ENCODE measurements at regions not wholly inside any gene's neighbourhood (a gene's known extent, or its start where the extent isn't known, plus 50 kb on each side); places are given as distances from the start of the nearest gene placed in this dataset.
A peak's percentile ranks its signal among the peaks of the same experiment; 100 is the strongest.
"Not testable (repeated sequence)": the region's sequence is repeated elsewhere in the genome, so short reads cannot be mapped to it uniquely, and the experiment has no call there.

DNA sequence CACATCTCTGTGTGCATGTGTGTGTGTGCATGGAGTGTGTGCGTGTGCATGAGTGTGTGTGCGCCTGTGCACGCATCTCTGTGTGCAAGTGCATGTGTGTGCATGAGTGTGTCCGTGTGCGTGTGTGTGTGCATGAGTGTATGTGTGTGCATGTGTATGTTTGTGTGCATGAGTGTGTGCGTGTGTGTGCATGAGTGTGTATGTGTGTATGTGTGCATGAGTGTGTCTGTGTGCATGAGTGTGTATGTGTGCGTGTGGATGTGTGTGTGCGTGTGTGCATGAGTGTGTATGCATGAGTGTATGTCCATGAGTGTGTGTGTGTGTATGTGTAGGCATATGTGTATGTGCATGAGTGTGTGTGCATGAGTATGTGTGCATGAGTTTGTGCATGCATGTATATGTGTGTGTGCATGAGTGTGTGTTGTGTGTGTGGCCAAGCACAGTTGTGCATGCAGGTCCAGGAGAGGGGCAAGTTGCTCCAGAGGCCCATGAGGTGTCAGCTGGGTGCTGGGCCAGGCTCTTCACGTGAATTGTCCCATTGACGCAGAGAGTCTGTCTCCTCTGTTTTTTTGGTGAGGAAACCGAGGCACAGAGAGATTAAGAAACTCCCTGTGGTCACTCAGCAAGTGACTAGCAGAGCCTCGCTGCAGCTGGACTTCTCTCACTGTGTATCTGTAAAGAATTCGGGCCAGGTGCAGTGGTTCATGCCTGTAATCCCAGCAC lies 75.5 kb downstream of the ASB1 start:
- DNase-seq: no peak

DNA sequence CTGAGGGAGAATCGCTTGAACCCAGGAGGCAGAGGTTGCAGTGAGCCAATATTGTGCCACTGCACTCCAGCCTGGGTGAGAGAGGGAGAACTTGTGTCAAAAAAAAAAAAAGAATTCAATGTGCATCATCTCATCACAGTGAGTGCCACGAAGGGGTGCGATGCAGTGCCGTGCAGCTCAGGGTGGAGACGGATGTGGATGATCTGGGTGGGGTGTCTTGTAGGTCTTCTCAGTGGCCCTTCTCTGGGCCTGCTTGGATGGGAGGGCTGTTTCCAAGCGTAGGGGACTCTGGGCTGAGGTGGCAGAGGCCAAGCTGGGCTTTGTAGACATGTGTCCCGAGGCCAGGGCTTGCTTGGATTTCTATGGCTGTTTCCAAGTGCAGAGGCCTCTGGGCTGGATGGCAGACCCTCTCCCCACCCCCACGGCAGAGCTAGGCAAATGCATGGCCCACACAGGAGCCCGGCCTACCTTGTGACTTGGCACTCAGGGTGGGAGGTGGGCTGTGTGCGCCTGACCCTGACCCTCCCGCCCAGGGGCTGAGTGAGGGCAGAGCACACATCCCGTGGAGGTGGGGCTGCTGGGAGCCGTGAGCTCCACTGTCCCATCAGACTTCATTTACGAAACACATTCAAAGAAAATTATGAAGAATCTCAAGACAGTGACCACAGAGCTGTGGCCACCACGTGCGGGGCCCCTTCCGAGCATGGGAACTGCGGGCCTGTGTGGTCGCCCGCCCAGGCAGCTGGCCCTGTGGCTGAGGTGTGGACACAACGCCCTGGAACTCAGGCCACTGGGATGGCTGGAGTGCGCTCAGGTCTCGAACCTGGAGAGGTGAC lies 76.4 kb downstream of the ASB1 start:
- DNase-seq: no peak

DNA sequence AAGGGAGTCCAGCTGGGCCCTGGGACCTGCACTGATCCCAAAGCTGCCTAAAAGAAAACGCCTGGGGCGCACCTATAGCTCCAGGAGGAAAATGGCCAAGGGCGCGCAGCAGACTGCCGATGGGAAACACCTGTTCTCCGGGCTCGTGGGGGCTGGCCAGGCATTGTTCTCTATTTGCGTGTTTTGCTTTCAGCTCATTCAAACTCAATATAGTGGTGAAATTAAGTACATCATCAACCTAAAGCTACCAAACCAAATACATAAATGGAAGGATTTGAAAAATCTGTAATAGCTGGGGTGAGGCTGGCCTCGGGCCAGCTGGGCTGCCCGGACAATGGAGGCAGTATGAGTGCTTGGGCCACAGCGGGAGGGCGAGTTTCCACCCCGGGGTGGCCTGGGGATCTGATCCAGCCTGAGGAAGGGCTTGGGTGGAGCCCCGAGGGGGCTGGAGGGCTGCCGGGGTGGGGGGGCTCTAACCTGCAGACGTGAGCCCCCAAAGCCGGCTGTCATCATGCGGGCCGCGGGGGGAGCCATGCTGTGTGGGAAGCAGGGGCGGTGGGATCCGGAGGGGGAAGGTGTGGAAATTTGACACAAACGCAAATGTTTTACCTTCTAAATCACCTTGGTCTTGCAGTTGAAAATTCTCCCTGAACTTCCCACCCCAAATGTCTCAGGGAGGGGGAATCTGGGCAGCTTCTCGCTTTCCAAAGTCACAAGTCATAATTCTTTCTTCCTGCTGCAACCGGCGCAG lies 77.6 kb downstream of the ASB1 start:
- peak in 1 of 56 donors; percentile 16 for DNase-seq

DNA sequence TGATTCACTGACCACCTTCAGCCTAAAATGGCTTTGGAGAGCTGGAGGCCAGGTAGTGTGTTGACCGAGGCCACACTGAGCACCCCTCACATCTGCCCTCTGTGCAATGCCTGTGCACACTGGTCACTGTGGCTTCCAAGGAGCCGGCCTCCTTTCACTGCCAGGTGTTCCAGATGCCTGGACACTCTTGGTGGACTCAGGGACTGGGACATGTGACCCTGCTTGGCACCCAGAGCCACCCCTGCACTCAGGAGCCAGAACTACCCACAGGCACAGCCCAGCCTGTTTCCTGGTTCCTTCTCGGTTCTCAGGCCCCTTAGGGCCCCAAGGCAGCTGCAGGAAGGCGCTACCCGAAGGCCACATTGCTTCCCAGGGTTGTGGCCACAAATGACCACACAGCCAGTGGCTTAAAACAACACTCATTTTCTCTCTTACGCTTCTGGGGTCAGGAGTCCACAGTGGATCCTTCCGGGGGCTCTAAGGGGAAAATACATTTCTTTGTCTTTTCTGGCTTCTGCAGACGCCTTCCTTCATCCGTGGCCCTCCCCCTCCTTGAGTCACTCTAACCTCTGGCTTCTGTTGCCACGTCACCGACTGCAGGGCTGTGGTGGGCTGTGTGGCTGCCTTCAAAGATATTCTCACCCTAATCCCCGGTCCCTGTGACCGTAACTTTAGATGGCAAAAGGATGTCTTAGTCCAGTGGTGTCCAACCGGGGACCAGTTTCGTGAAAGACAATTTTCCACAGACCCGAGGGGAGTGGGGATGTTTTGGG lies 78.6 kb downstream of the ASB1 start:
- no peak for DNase-seq

DNA sequence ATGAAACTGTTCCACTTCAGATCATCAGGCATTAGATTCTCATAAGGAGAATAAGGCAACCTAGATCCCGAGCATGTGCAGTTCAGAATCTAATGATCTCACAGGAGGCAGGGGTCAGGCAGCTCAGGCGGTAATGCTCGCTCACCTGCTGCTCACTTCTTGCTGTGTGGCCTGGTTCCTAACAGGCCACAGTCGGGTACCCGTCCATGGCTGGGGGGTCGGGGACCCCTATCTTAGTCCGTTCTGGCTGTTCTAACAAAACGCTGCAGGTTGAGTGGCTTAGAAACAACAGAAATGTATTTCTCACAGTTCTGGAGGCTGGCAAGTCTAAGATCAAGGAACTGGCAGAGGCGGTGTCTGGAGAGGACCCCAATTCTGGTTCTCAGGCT lies 79.2 kb downstream of the ASB1 start:
- no peak for DNase-seq

DNA sequence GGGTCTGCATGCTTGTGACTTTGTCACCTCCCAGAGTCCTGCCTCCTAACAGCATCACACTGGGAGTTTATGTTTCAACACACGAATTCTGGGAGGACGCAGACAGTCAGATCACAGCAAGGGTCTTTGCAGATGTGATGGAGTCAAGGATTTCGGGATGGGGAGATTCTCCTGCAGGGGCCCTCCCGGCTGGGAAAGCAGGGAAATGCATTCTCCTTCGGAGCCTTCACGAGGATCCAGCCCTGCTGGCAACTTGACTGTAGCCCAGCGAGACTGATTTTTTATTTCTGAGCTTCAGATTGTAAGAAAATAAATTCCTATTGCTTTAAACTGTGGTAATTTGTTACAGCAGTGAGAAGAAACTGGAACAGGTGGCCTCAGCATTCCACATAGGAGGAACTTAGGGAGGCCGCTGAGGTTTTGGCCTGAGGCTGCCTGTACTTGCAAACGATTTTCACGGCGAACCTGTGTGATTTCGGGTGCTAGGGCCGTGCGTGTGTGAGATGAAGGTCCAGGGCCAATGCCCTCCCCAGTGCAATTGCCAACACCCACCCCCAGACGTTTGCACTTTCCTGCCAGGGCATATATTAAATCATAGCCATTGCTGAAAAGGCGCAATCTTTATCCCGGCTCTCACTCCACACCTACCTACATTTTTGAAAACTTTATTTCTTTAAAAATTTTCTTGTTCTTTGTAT lies 79.8 kb downstream of the ASB1 start:
- DNase-seq: no peak

DNA sequence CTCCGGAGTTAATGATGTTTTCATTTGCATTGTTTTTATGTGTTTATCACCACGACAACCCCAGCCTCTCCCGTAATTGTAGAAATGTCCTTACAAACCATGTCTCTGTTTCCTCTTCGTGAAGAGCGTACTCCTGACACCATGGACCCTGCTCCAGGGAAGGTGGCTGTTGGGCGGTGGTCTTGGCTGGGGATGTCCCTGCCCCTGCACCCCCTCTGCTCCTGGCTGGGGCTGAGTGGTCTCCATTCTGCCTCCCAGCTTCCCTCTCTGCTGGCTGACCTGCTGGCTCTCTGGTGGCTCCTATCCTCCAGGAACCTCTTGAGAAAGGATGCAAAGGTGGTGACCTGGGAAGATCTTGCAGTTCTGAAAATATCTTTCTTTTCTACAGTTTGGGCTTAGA lies 81.1 kb downstream of the ASB1 start:
- DNase-seq: no peak

DNA sequence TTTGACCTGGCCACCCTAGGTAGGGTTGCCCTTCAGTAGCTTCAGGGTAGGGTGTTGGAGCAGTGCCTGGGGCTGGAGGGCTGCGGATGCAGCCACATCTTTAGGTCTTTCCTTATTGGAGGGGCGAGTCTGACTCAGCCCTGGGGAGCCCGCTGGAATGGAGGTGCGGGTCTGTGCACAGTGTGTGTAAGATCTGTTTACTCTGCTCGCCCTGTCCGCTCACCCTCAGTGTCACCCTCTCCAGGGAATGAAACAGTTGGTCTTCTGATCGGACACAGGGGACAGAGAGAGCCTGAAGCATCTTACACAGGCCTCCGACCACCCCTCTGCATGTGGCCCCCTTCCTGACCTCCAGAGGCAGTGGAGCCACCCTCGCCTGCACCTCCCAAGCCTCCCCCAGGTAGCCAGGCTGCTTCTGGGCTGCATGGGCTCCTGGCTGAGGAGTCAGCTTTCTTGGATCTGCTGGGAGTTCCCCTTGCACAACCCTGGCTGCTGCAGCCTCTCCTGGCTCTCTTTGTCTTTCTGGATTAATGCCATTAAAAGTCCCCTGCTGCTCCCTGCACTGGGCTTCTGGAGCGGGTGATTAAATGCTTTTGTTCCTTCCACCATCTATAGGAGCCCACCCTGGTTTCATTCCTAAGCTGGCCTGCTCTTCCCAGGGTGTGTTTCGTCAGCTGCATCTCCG lies 82.6 kb downstream of the ASB1 start:
- DNase-seq: no peak

DNA sequence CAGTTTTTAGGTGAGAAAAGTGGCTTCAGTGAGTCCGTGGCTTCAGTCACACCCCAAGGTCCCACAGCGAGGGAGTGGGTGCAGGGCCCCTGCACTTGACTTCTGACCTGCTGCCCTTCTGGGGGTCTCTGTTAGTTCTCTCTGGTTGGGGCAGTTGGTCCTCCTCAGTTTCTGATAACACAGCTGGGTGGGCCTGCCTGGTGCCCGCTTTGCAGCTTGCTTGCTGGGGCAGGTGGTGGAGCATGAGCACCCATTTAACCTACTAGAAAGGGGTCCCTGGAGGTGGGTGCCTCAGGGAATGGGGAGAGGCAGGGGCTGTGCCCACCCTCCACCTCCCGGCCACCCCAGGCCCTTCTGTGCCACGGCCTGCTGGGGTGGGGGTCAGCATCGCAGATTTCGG lies 83.2 kb downstream of the ASB1 start:
- DNase-seq: no peak

DNA sequence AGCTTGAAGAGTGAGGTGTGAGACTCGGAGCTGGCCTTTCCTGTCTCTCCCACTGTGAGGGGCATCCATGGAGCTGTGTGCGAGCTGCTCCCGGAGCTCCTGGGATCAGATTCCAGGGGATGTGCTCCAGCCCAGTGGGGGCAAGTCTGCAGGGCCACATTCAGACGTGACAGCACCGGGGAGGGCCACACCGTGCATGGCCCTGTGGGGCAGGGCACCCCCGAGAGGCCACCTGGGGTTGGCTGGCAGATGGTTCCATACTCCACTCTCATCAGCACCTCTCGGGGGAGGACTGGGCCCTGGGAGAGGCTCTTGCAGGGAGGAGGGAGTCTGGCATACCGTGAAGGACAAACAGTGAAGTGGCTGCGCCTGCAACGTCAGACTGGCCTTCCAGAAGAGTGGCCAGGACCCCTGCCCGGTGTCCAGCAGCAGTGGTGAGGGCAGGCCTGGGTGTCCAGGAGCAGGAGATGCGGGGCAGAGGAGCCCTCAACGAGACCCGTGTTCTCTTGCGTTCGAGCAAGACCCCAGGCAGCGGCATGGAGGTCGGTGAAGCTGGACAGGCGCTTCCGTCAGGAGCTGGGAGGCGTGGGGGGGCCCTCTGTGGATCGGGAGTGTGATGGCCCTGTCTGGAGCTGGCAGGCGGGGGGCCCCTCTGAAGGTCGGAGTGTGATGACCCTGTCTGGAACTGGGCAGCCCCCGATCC lies 84.3 kb downstream of the ASB1 start:
- DNase-seq: no peak

DNA sequence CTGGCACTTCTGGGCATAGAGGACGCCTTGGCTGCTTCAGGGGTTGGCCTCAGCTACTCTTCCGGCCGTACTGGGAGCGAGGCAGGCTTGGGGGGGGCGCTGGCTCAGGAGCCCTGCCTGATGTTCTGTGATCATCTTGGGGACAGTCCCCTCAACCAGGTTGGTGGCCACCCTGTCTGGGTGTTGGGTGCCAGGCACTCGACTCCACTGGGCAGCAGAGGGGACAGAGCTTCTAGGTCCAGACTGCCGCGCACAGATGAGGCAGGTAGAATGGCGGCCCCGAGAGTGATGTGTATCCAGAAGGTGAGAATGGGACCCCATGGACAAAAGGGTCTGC lies 84.9 kb downstream of the ASB1 start:
- no peak for DNase-seq

DNA sequence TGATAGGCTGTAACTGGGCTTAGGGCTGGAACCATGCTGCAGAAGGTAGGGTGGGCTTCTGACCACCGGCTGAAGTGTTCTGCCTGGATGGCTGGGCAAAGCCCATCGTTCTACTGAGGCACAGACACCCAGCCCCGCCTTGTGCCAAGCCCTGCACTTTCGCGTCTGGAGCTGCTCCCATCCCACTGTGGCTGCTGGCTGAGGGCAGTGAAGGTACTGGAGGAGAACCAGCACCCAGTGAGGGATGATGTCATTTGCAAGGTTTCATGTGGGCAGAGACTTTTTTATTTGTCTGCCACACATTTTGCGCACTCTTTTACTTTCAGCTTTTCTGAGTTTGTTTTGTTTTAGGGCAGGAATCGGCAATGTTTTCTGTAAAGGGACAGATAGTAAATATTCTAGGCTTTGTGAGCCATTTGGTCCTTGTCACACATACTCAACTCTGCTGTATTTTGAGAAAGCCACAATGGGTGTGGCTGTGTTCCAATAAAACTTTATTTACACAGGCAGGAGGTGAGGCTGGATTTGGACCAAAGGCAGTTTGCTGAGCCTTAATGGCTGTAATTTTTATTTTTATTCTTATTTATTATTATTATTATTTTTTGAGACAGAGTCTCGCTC lies 85.6 kb downstream of the ASB1 start:
- DNase-seq: no peak

DNA sequence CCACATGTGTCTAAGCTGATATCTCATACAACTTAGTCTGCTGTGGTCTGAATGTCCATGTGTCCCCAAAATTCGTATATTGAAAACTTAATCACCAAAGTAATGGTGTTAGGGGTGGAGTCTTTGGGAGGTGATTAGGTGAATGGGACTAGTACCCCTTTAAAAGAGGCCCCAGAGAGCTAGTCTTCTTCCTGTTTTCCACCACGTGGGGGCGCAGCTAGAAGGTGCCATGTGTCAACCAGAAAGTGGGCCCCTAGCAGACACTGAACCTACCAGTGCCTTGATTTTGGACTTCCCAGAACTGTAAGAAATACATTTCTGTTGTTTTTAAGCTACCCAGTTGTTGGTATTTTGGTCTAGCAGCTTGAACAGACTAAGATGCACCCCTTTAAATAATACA lies 86.6 kb downstream of the ASB1 start:
- DNase-seq: no peak

DNA sequence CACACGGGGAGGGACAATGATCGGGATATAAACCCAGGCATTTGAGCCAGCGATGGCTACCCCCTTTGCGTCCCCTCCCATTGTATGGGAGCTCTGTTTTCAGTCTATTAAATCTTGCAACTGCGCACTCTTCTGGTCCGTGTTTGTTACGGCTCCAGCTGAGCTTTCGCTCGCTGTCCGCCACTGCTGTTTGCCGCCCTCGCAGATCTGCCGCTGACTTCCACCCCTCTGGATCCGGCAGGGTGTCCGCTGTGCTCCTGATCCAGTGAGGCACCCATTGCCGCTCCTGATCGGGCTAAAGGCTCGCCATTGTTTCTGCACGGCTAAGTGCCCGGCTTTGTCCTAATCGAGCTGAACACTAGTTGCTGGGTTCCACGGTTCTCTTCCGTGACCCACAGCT lies 87.3 kb downstream of the ASB1 start:
- DNase-seq: not testable (repeated sequence)

DNA sequence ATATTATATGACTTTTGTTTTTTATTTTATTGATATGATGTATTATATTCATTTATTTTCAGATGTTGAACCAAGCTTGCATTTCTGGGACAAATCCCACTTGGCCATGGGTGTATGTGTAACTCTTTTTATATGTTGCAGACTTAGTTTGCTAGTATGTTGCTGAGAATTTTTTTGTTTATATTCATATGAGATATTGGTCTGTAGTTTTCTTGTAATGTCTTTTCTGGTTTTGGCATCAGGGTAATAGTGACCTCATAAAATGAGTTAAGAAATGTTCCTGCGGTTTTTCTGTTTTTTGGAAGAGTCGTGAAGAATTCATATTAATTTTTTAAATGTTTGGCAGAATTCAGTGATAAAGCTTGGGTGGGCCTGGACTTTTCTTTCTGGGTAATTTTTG lies 88.7 kb downstream of the ASB1 start:
- DNase-seq: no peak

DNA sequence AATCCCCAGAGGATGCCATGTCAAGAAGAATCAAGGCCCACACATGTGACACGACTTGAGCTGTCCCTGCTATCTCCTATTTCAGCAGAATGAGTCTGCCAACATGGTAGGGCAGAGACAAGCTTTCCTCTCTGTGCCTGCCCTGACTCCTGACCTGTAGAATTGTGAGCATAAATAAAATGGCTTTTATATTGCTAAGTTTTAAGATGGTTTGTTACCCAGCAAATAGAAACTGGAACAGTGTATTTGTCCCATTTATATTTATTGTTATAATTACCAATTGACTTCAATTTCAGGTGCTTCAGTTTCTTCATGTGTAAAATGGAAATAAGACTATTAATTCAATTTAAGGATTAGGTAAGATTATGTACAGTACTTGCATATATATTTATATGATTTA lies 90.5 kb downstream of the ASB1 start:
- DNase-seq: no peak

DNA sequence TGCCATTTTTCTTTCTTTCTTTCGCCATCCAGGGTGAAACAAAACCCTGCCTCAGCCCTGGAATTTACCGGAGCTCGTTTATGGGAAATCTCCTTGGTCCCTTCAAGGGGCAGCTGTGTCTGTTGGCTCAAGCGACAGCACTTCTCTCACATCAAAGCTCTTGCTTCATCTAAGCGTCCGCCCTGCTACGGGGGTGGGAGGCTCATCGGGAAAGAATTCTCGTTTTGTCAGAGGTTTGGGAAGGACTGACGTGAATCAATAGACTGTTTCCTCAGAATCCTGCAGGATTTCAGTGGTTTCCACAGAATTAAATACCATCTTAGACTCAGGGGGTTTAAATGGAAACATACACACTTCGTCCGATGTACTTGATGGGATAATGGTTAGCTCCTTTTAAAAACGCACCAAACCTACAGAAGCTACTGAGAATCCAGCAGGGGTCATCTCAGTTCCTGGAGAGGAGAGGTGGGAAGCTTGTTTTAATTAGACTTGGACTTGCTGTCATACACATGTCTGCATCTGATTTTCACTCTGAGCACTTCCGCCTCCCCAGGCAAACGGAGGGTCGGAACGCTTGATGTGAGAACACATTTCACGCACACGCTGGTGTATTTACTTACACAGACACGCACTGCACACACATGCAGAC lies 91.6 kb downstream of the ASB1 start:
- DNase-seq: no peak

DNA sequence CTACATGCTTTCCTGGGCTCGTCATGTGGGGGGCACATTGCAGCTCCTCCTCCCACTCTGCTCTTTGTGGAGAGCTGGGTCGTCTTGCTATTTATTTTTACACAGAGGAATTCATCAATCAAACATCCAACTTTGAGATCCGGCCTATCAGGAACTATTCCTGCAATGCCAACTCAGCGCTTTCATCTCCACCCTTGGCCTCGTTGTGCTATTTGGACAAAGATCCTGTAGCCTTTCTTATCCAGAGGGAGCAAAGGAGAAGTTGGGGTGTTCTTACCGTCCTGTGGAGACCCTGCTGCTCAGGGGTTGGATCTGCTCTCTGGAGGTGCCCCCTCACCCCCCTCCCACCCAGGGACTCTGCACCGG lies 92.1 kb downstream of the ASB1 start:
- DNase-seq: no peak

DNA sequence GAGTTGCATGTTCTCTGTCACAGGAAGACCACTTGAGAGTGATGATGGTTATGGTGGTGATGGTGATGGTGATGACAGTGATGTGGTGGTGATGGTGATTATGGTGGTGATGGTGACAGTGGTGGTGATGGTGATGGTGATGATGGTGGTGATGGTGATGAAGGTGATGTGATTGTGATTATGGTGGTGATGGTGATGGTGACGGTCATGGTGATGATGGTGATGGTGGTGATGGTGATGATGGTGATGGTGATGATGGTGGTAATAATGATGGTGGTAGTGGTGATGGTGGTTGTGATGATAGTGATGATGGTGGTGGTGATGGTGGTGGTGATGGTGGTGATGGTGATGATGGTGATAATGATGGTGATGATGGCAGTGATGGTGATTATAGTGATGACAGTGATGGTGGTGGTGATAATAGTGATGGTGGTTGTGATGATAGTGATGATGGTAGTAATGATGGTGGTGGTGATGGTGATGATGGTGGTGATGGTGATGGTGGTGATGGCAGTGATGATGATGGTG lies 93.7 kb downstream of the ASB1 start:
- DNase-seq: no peak
